Neural cell (in vitro differentiated cells): ENCODE measurements at regions not wholly inside any gene's neighbourhood (a gene's known extent, or its start where the extent isn't known, plus 50 kb on each side); places are given as distances from the start of the nearest gene placed in this dataset.

Experiments
- H2AFZ ChIP-seq: fragments of 200-600, 300-800 bp; sonication (generic), shearing (Covaris generic); 2 replicates; pipeline ENCODE4 v1.6.0; 2014; ENCODE audit warnings: low read depth, mild to moderate bottlenecking, antibody characterized with exemption, low read length, moderate library complexity
- H3F3A ChIP-seq: fragments of 200-600 bp; shearing (Covaris generic); 2 replicates; pipeline ENCODE4 v1.6.1; 2016; ENCODE audit warnings: mild to moderate bottlenecking, moderate library complexity, mixed read lengths, antibody characterized with exemption, low read length; ENCODE audit not compliant: insufficient read depth, poor library complexity, severe bottlenecking
- H3K27ac ChIP-seq: fragments of 200-600, 300-800 bp; sonication (generic), shearing (Covaris generic); 2 replicates; pipeline ENCODE4 v1.5.1; 2014; ENCODE audit warnings: mild to moderate bottlenecking, low read length, moderate library complexity
- H3K27me3 ChIP-seq: fragments of 300-800, 200-600 bp; sonication (generic), shearing (Covaris generic); 2 replicates; pipeline ENCODE4 v1.6.0; 2014; ENCODE audit warnings: mild to moderate bottlenecking, low read depth, low read length, moderate library complexity; ENCODE audit not compliant: insufficient read depth
- H3K36me3 ChIP-seq: fragments of 300-800, 200-600 bp; sonication (generic), shearing (Covaris generic); 2 replicates; pipeline ENCODE4 v1.5.1; 2014; ENCODE audit warnings: mild to moderate bottlenecking, antibody characterized with exemption, low read length, moderate library complexity; ENCODE audit not compliant: insufficient read depth
- H3K4me2 ChIP-seq: fragments of 300-800, 200-600 bp; sonication (generic), shearing (Covaris generic); 2 replicates; pipeline ENCODE4 v1.6.0; 2014; ENCODE audit warnings: mild to moderate bottlenecking, low read length
- H3K4me3 ChIP-seq: fragments of 300-800, 200-600 bp; sonication (generic), shearing (Covaris generic); 2 replicates; pipeline ENCODE4 v1.5.1; 2014; ENCODE audit warnings: mild to moderate bottlenecking, low read length, moderate library complexity
- H3K79me2 ChIP-seq: fragments of 200-600 bp; shearing (Covaris generic); replicated peaks from 2 replicates; pipeline ENCODE4 v1.6.0; 2014; ENCODE audit warnings: mild to moderate bottlenecking, low read length, moderate library complexity; ENCODE audit not compliant: insufficient read depth
- H3K9ac ChIP-seq: fragments of 300-800, 200-600 bp; sonication (generic), shearing (Covaris generic); 2 replicates; pipeline ENCODE4 v1.6.1; 2016; ENCODE audit warnings: mild to moderate bottlenecking, low read length, mixed read lengths
- H3K9me2 ChIP-seq: fragments of 200-600 bp; shearing (Covaris generic); 2 replicates; pipeline ENCODE4 v1.6.1; 2016; ENCODE audit warnings: mild to moderate bottlenecking, low read length, mixed read lengths; ENCODE audit not compliant: insufficient read depth
- H3K9me3 ChIP-seq: fragments of 200-600, 300-800 bp; sonication (generic), shearing (Covaris generic); 2 replicates; pipeline ENCODE4 v1.6.1; 2016; ENCODE audit warnings: mild to moderate bottlenecking, mixed run types, low read length, moderate library complexity, mixed read lengths
- H4K20me1 ChIP-seq: fragments of 200-600 bp; shearing (Covaris generic); 2 replicates; pipeline ENCODE4 v1.6.1; 2016; ENCODE audit warnings: mild to moderate bottlenecking, mixed run types; ENCODE audit not compliant: insufficient read depth
- CTCF ChIP-seq: fragments of 450-650 bp; IDR thresholded peaks from 2 replicates; pipeline ENCODE4 v1.5.1; 2014; ENCODE audit warnings: antibody characterized with exemption, mild to moderate bottlenecking, moderate library complexity; ENCODE audit not compliant: poor library complexity, severe bottlenecking
- EZH2 ChIP-seq: fragments of 200-600, 300-800 bp; shearing (Covaris generic), sonication (generic); IDR thresholded peaks from 2 replicates; pipeline ENCODE4 v1.6.1; 2014; ENCODE audit warnings: antibody characterized with exemption, low read length, borderline replicate concordance, mild to moderate bottlenecking; ENCODE audit not compliant: insufficient read depth, poor library complexity, severe bottlenecking
- MXI1 ChIP-seq: fragments of 450-650 bp; conservative IDR thresholded peaks from 2 replicates; pipeline ENCODE4 v1.6.1; 2014; ENCODE audit warnings: antibody characterized with exemption, mild to moderate bottlenecking; ENCODE audit not compliant: poor library complexity, severe bottlenecking
- REST ChIP-seq: IDR thresholded peaks from 2 replicates; pipeline ENCODE4 v1.6.1; 2012; ENCODE audit warnings: borderline replicate concordance
- SMC3 ChIP-seq: fragments of 450-650 bp; conservative IDR thresholded peaks from 2 replicates; pipeline ENCODE4 v1.6.1; 2014; ENCODE audit warnings: antibody characterized with exemption, mild to moderate bottlenecking, moderate library complexity; ENCODE audit not compliant: poor library complexity
- TAF1 ChIP-seq: IDR thresholded peaks from 2 replicates; pipeline ENCODE4 v1.6.1; 2012; ENCODE audit warnings: low read depth

GRCh38 chr10:2251631-2252030 is 514.3 kb upstream of the ADARB2 start:
- H3K9ac ChIP-seq, result no peak overlapping the region
- no peak overlapping the region for H3K27ac ChIP-seq
- H3F3A ChIP-seq, result no peaks in the 10 kb centered on the region
- H3K36me3 ChIP-seq, result no peaks in the 10 kb centered on the region
- no peak overlapping the region for H2AFZ ChIP-seq
- H3K4me3 ChIP-seq, result no peak overlapping the region
- H3K9me3 ChIP-seq, result no peaks in the 10 kb centered on the region
- no peak overlapping the region for H3K4me2 ChIP-seq
- TF ChIP-seq REST (no peak), CTCF (no peak), TAF1 (no peak)
- no peaks in the 10 kb centered on the region for H3K9me2 ChIP-seq
- H3K79me2 ChIP-seq, result no peaks in the 10 kb centered on the region
- no peaks in the 10 kb centered on the region for H3K27me3 ChIP-seq
- H4K20me1 ChIP-seq, result no peaks in the 10 kb centered on the region

GRCh38 chr10:2246747-2247146 is 509.4 kb upstream of the ADARB2 start:
- Histone ChIP-seq H3F3A (no peaks in the 10 kb centered on the region), H3K27me3 (no peaks in the 10 kb centered on the region), H3K4me2 (no peak overlapping the region), H3K79me2 (no peaks in the 10 kb centered on the region), H3K9me2 (no peaks in the 10 kb centered on the region), H3K9ac (no peak overlapping the region), H3K9me3 (no peaks in the 10 kb centered on the region), H2AFZ (no peak overlapping the region), H4K20me1 (no peaks in the 10 kb centered on the region), H3K27ac (no peak overlapping the region), H3K36me3 (no peaks in the 10 kb centered on the region), H3K4me3 (no peak overlapping the region)
- TF ChIP-seq MXI1 (no peak), CTCF (no peak), EZH2 (no peak), TAF1 (no peak), REST (no peak), SMC3 (no peak)
